Stimulated activated CD4-positive, alpha-beta T cell treated with anti-CD3 and anti-CD28 coated beads, TNF-alpha, amount 100 ng/mL, for 1 hour (primary cell): ENCODE measurements at regions not wholly inside any gene's neighbourhood (a gene's known extent, or its start where the extent isn't known, plus 50 kb on each side); places are given as distances from the start of the nearest gene placed in this dataset.

Source experiments
- DNase-seq, 3 donors: peaks; one replicate each; pipeline ENCODE4 v3.0.0-alpha.2; 2020; ENCODE audit warnings: low read depth in 3 of 3, low spot score in 1 of 3

DNA sequence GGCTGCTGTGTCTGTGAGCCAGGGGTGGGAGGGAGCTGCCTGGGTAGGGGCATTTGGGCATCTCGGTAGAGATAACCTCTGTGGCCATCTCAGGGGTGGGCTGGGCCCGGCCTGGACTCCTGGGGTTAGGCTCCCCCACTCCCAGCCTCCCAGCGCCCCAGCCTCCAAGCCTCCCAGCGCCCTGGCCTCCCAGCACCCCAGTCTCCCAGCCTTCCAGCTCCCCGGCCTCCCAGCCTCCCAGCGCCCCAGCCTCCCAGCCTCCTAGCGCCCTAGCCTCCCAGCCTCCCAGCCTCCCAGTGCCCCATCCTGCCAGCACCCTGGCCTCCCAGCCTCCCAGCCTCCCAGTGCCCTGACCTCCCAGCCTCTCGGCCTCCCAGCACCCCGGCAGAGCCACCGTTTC is 85.1 kb upstream of the TTC34 start:
- DNase-seq = no peak

DNA sequence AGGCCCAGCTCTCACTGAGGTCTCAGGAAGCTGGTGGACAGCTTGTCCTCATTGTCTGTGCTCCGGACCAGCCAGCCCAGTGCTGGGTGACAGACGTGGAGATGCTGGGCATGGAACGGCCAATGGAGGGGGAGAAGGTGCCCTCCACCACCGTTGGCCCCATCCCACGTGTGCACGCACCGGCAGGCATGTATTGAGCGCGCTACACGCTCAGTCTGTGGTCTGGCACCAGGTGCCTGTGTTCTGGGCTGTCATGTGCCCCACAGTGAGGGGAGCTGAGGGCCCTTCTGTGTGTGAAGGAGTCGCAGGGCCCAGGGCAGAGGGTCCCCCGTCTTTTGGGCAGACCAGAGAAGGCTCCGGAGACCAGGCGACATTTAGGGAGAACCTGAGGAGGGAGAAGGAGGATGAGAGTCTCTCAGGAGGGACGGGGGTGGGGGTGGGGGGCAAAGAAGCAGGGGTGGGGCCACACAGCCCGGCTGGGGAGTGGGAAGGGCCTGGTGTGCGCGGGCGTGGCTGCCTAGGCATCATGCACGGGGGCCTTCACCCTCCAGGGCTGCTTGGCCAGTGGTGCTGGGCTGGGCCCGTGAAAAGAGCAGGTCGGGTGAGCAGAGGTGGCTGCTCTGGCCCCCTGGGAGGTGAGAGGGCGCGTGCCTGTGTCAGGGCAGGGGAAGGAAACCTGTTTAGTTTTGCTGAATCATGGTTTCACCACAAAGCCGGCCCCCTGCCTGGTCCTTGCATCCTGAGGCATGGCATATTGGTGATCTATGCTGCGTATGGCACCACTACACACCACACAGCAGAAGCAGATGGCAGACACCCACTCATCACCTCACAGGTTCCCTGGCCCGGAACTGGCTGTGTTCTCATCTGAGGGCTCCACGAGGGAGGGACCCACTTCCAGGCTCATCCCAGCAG is 86.7 kb upstream of the TTC34 start:
- no peak for DNase-seq

- DNase-seq = no peak
These were observed 88.8 kb upstream of the TTC34 start for GRCh38 chr1:2890221-2890850.

GRCh38 chr1:2891923-2892448 is 90.5 kb upstream of the TTC34 start:
- no peak for DNase-seq

- no peak for DNase-seq
These were observed 92.1 kb upstream of the TTC34 start for GRCh38 chr1:2893473-2894120.

DNA sequence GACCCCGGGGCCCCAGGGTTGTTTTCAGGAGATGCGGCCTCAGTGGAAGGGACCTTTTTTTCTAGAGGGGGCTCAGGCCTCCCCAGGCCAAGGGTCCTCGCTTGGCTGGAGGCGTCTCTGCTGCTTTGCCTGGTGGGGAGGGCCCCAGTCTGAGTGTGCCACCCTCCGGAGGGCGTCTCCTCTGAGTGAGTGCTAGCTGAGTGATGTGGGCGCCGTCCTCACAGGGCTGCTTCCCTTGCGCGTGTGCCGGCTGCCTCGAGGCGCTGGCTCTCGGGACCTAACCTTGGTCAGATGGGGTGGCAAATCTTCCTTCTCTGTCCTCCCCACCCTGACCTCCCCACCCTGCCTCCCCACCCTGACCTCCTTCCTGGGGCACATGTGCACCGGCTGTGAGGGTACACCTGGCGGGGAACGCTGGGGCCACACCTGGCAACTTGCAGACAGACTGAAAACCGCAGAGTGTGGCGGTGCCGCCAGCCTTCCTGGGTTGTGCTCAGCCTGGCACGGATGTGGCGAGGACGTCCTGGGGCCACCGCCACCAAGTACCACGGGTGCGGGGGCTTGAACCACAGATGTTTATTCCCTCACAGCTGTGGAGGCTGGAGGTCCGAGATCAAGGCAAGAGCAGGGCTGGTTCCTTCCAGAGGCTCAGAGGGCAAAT is 93.0 kb upstream of the TTC34 start:
- DNase-seq = peak in 1 of 3 donors; percentile 9

- no peak for DNase-seq
These were observed 95.3 kb upstream of the TTC34 start for GRCh38 chr1:2896824-2897223.

DNA sequence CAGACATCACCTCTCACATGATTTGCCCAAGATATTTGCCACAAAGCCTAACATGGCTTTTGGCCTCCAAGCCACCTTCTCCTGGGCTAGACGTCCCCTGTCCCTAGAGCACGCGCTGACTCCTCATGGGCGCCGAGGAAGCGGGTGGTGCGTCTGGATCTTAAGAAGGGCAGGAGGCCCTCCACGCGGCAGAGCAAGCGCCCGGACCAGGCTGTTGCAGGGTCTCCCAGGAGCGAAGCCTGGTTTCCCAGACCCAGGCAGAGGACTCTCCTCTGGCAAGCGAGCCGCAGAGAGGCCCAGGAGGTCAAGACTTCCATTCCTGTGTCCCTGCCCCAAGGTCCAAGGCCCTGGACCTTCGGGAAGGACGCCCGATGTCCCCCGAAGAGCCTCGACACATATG is 101.7 kb upstream of the TTC34 start:
- DNase-seq = no peak

DNA sequence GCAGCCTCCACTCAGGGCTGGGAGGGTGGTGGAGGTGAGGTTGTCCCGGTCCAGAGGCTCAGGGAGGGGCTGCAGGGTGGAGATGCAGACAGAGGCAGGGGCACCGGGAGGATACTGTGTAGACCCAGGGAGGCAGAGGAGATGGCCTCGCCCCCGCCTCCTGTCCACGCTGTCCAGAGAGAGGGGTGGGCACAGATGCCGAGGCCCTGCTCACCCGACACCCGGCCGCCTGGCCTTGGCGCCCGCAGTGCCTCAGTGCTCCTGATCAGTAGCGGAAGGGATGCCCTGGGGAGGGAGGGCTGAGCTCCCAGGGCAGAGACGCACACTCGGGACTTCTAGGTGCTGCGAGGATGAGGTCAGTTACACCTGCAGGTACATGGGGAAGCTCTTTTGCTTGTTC is 102.7 kb upstream of the TTC34 start:
- no peak for DNase-seq

DNA sequence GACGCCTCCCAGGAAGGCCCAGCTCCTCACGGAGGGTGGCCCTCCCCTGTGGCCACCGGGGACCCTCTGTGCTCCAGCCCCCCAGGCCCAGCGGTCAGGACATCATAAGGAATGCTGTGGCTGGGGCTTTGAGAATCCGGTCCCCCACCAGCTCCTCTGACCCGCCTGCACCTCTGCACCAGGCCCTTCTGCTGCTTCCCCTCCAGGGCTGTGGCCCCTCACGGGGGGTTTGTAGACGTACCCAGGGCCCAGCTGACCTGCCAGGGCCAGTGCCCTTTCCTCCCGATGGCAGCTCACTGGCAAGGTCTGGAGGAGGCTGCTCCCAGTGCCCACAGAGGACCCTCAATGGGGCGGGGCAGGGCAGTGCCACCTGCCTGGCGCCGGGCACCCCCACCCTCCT is 103.9 kb upstream of the TTC34 start:
- DNase-seq = no peak

- DNase-seq = no peak
These were observed 104.6 kb upstream of the TTC34 start for GRCh38 chr1:2906085-2906484.

DNA sequence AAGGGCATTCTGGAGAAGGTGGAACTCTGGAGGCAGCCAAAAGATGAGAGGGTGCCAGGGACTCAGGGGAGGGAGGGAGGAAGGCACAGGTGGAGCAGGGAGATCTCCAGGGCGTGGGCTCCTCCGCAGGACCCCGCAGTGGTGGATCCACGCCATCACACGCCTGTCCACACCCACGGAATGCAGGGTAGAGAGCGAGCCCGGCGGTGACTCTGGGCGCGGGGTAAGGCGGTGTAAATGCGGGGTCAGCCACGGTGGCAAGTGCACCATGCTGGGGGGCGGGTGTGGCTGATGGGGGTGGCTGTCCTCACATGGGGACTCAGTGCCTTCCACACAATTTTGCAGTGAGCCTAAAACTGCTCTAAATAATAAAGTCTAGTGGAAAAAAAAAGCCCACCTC is 105.1 kb upstream of the TTC34 start:
- DNase-seq = no peak

DNA sequence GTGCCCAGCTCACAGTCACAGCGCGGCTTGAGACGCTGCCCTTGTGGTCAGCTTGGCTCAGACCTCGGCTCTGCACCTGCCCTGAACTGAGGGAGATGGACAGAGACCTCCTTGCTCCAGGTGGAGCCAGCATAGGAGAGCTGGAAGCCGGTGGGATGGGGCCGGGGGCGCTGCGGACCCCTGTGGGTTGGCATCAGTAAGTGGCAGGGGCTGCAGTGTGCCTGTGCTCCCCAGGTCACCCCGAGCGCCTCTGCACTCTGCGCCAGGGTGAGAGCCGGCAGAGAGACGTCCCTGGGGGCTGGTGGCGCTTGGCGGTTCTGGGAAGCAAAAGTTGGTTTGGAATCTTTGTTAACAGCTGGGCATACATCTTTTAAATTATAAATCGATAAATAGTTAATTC is 105.6 kb upstream of the TTC34 start:
- no peak for DNase-seq

- DNase-seq = no peak
These were observed 106.6 kb upstream of the TTC34 start for GRCh38 chr1:2908081-2908480.

GRCh38 chr1:2908561-2908960 is 107.1 kb upstream of the TTC34 start:
- DNase-seq = no peak

DNA sequence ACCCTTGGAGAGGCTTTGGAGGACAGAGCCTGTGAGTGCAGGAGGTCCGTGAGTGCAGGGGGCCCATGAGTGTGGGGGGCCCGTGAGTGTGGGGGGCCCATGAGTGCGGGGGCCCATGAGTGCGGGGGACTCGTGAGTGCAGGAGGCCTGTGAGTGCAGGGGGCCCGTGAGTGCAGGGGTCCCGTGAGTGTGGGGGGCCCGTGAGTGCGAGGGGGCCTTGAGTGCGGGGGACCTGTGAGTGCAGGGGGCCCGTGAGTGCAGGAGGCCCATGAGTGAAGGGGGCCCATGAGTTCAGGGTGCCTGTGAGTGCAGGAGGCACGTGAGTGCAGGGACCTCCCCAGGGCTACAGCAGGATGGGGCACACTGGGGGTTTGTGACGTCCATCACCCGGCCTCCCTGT is 108.3 kb upstream of the TTC34 start:
- DNase-seq = no peak

GRCh38 chr1:2910211-2910610 is 108.7 kb upstream of the TTC34 start:
- DNase-seq = no peak

DNA sequence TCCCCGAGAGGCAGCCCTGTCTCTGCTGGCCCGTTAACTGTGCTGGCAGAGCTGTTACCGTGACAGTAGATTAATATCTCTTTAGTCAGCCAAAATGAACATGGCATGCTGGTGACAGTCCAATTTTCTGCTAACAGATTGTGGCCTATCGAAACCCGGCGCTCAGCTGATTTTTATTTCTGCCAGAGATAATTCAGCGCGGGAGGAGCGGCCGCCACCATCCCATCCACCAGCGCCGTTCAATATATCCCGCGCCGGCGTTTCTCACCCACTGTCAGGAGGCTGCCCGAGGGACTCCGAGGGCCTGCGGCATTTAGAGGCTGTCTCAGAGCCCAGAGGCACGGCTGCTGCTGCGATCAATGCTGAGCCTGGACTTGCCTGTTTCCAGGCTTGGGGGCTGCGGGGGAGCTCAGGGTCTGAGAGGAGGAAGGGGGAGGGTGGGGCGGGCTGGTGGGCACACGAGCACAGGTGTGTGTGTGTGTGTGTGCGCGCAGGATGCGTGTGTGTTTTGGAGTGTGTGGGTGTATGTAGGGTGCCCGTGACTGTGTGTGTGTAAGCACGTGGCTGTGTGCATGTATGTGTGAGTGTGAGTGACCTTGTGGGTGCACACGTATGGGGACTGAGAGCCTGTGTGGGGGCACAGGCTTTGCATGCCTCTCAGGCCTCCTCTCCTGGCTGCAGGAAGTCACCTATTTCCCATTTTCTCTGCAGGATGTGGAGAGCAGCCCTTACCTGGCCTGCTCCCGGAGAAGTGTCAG is 109.7 kb upstream of the ACTRT2 start:
- DNase-seq = no peak

GRCh38 chr1:2912424-2913061 is 108.7 kb upstream of the ACTRT2 start:
- no peak for DNase-seq

- DNase-seq = no peak
These were observed 108.2 kb upstream of the ACTRT2 start for GRCh38 chr1:2913091-2913490.
